Progenitor cell of endocrine pancreas (in vitro differentiated cells): ENCODE measurements at regions not wholly inside any gene's neighbourhood (a gene's known extent, or its start where the extent isn't known, plus 50 kb on each side); places are given as distances from the start of the nearest gene placed in this dataset.

ENCODE experiments used
- DNase-seq: peaks from one replicate; pipeline ENCODE4 v3.0.0; 2021; ENCODE audit warnings: low spot score; ENCODE audit not compliant: unreplicated experiment
- H3K27ac Mint-ChIP-seq: 2 replicates; pipeline ENCODE4 v1.8.0; 2021; ENCODE audit warnings: mild to moderate bottlenecking, moderate library complexity, mixed read lengths
- H3K27me3 Mint-ChIP-seq: 2 replicates; pipeline ENCODE4 v1.8.0; 2021; ENCODE audit warnings: mixed read lengths
- H3K36me3 Mint-ChIP-seq: 2 replicates; pipeline ENCODE4 v1.8.0; 2022; ENCODE audit warnings: mixed read lengths; ENCODE audit not compliant: insufficient read depth
- H3K4me1 Mint-ChIP-seq: 2 replicates; pipeline ENCODE4 v1.8.0; 2021; ENCODE audit warnings: low read depth, mixed read lengths
- H3K4me3 Mint-ChIP-seq: 2 replicates; pipeline ENCODE4 v1.8.0; 2021; ENCODE audit warnings: low read depth, mild to moderate bottlenecking, moderate library complexity, mixed read lengths
- H3K9me3 Mint-ChIP-seq: 2 replicates; pipeline ENCODE4 v1.8.0; 2021; ENCODE audit warnings: low read depth, mixed read lengths
- CTCF ChIP-seq: fragments of 200-600 bp; sonication (generic); IDR thresholded peaks from one replicate; pipeline ENCODE4 v1.5.0; 2021; ENCODE audit warnings: antibody characterized with exemption, mild to moderate bottlenecking; ENCODE audit not compliant: unreplicated experiment

DNA sequence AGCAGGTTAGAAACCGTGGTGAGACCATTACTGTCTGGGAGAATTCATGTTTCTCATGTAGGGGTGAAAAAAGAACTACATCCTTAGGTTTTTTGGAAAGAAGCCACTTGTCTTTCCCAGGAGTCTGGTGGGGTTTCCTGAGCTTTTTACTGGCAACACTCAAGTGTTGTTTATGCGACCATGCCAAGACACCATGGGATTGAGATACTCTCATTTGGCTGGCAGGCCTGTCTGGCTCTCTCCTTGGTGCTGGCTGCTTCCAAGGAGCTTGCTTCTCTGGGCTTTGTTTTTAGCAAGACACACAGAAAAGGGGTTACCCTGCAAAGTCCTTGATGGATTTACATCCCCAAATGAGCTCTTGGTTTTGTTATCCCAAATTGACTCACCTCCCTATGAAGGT is 80.9 kb upstream of the ISL1 start:
- no peaks in the 10 kb centered on the region for H3K4me1 Mint-ChIP-seq
- no peaks in the 10 kb centered on the region for H3K36me3 Mint-ChIP-seq
- peaks cover 17% of the 10 kb centered on the region for H3K9me3 Mint-ChIP-seq
- no peak overlapping the region for H3K27ac Mint-ChIP-seq
- H3K27me3 Mint-ChIP-seq = no peaks in the 10 kb centered on the region
- DNase-seq = no peak
- TF ChIP-seq CTCF = no peak
- H3K4me3 Mint-ChIP-seq = no peak overlapping the region

DNA sequence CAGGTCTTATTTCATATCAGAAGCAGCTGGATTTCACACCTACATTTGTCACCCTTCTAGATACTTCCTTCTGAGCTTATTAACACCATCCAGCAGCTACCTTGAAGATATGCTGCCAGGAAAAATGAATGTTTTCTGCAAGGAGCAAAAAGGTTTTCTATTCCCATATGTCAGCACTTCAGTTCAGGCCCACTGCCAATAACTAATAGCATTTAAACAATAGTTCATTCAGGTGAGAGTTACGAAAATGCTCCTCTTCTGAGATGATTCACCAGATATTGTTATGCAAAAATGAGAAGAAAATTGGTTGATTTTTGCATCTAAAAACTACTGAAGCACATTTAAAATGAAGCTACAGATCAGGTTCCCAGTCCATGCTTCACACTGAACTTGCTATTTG is 56.4 kb upstream of the ISL1 start:
- Mint-ChIP-seq H3K27ac (no peak overlapping the region), H3K4me3 (no peak overlapping the region), H3K4me1 (no peaks in the 10 kb centered on the region), H3K27me3 (no peaks in the 10 kb centered on the region), H3K36me3 (no peaks in the 10 kb centered on the region), H3K9me3 (no peaks in the 10 kb centered on the region)
- TF ChIP-seq CTCF = no peak
- DNase-seq = no peak
